ENCODE measurements at regions not wholly inside any gene's neighbourhood (a gene's known extent, or its start where the extent isn't known, plus 50 kb on each side); places are given as distances from the start of the nearest gene placed in this dataset.

- no peaks in the 10 kb centered on the region for H4K20me1 ChIP-seq (ENCODE audit: insufficient read depth, low read length)
- no TSS peak for BruUV-seq (replicated peaks)
- H3K9me3 ChIP-seq (ENCODE audit: low read length) = no peaks in the 10 kb centered on the region
- H2AFZ ChIP-seq (ENCODE audit: low read length) = no peak overlapping the region
- no peak for DNase-seq (ENCODE audit: low spot score)
- POLR2A ChIA-PET = no interaction called here
- no peaks in the 10 kb centered on the region for H3K79me2 ChIP-seq (ENCODE audit: insufficient read depth, low read depth, low read length)
- CTCF ChIA-PET (ENCODE audit: unreplicated experiment) = no interaction called here
- H3K4me3 ChIP-seq (ENCODE audit: low read depth, low read length, poor library complexity, severe bottlenecking) = no peak overlapping the region
- no peak overlapping the region for H3K4me2 ChIP-seq (ENCODE audit: low read length)
- H3K36me3 ChIP-seq (ENCODE audit: insufficient read depth, low read length) = no peaks in the 10 kb centered on the region
- TF ChIP-seq EZH2phosphoT487 (IDR thresholded peaks at IDR 0.05; ENCODE audit: borderline replicate concordance, low read depth, low read length) = no peak
- no peak for TF ChIP-seq CTCF (conservative IDR thresholded peaks at IDR 0.05; ENCODE audit: low read length)
- intact Hi-C loops (cut with micrococcal nuclease; ENCODE audit: unreplicated experiment) = no loop called here
- H3K4me1 ChIP-seq (ENCODE audit: insufficient read depth, low read length, poor library complexity, severe bottlenecking) = no peaks in the 10 kb centered on the region
- no peak overlapping the region for H3K27ac ChIP-seq (ENCODE audit: low read depth, low read length, poor library complexity, severe bottlenecking)
- H3K9me2 ChIP-seq (ENCODE audit: insufficient read depth, low read length) = no peaks in the 10 kb centered on the region
Measured at GRCh38 chr2:14134771-14135170, 497.7 kb upstream of the LRATD1 start.

- DNase-seq (ENCODE audit: low spot score) = no peak
- Histone ChIP-seq H3K4me2 (ENCODE audit: low read length) (no peak overlapping the region), H2AFZ (ENCODE audit: low read length) (no peak overlapping the region), H3K9me2 (ENCODE audit: insufficient read depth, low read length) (no peaks in the 10 kb centered on the region), H3K4me3 (ENCODE audit: low read depth, low read length, poor library complexity, severe bottlenecking) (no peak overlapping the region), H3K79me2 (ENCODE audit: insufficient read depth, low read depth, low read length) (no peaks in the 10 kb centered on the region), H3K36me3 (ENCODE audit: insufficient read depth, low read length) (no peaks in the 10 kb centered on the region), H3K9me3 (ENCODE audit: low read length) (no peaks in the 10 kb centered on the region), H4K20me1 (ENCODE audit: insufficient read depth, low read length) (no peaks in the 10 kb centered on the region), H3K4me1 (ENCODE audit: insufficient read depth, low read length, poor library complexity, severe bottlenecking) (no peaks in the 10 kb centered on the region), H3K27ac (ENCODE audit: low read depth, low read length, poor library complexity, severe bottlenecking) (no peak overlapping the region)
- ChIA-PET POLR2A (no interaction called here), CTCF (ENCODE audit: unreplicated experiment) (no interaction called here)
- BruUV-seq (replicated peaks) = no TSS peak
- intact Hi-C loops (cut with micrococcal nuclease; ENCODE audit: unreplicated experiment) = no loop called here
- no peak for TF ChIP-seq EZH2phosphoT487 (IDR thresholded peaks at IDR 0.05; ENCODE audit: borderline replicate concordance, low read depth, low read length)
- no peak for TF ChIP-seq CTCF (conservative IDR thresholded peaks at IDR 0.05; ENCODE audit: low read length)
Measured at GRCh38 chr2:14136030-14136429, 496.5 kb upstream of the LRATD1 start.

- Histone ChIP-seq H2AFZ (ENCODE audit: low read length) (no peak overlapping the region), H3K27ac (ENCODE audit: low read depth, low read length, poor library complexity, severe bottlenecking) (no peak overlapping the region), H3K36me3 (ENCODE audit: insufficient read depth, low read length) (no peaks in the 10 kb centered on the region), H3K79me2 (ENCODE audit: insufficient read depth, low read depth, low read length) (no peaks in the 10 kb centered on the region), H3K4me3 (ENCODE audit: low read depth, low read length, poor library complexity, severe bottlenecking) (no peak overlapping the region), H3K4me1 (ENCODE audit: insufficient read depth, low read length, poor library complexity, severe bottlenecking) (no peaks in the 10 kb centered on the region), H3K4me2 (ENCODE audit: low read length) (no peak overlapping the region), H3K9me2 (ENCODE audit: insufficient read depth, low read length) (no peaks in the 10 kb centered on the region), H3K9me3 (ENCODE audit: low read length) (no peaks in the 10 kb centered on the region), H4K20me1 (ENCODE audit: insufficient read depth, low read length) (no peaks in the 10 kb centered on the region)
- ChIA-PET POLR2A (no interaction called here), CTCF (ENCODE audit: unreplicated experiment) (no interaction called here)
- no peak for DNase-seq (ENCODE audit: low spot score)
- intact Hi-C loops (cut with micrococcal nuclease; ENCODE audit: unreplicated experiment) = no loop called here
- BruUV-seq (replicated peaks) = no TSS peak
- TF ChIP-seq EZH2phosphoT487 (IDR thresholded peaks at IDR 0.05; ENCODE audit: borderline replicate concordance, low read depth, low read length) (no peak), CTCF (conservative IDR thresholded peaks at IDR 0.05; ENCODE audit: low read length) (peak; percentile 19; the same call in 1 of the 2 replicates)
Measured at GRCh38 chr2:14137643-14138042, 494.9 kb upstream of the LRATD1 start.
